ENCODE measurements at regions not wholly inside any gene's neighbourhood (a gene's known extent, or its start where the extent isn't known, plus 50 kb on each side); places are given as distances from the start of the nearest gene placed in this dataset.

- Histone ChIP-seq H3K36me3 (no peaks in the 10 kb centered on the region), H3K9me3 (no peaks in the 10 kb centered on the region), H3K27me3 (no peaks in the 10 kb centered on the region), H3K27ac (no peak overlapping the region), H3K4me1 (no peaks in the 10 kb centered on the region), H3K4me3 (replicated peaks in 1 of 3) (no peak overlapping the region)
- WGBS, 2 donors: 80 to 85% methylated on average over 5 of the region's 5 CpGs
- DNase-seq: peak; percentile 51 to 65
- intact Hi-C loops (cut with DNase I): no loop called here
- TF ChIP-seq CTCF (IDR thresholded peaks at IDR 0.05) (peak in 5 of 6 experiments; percentile 16 to 55 (median 41)), POLR2A (IDR thresholded peaks at IDR 0.05) (no peak)
Observed at GRCh38 chr15:69523010-69524001, 70.7 kb downstream of the RPLP1 start.

- no peak for DNase-seq
- TF ChIP-seq CTCF (IDR thresholded peaks at IDR 0.05) (no peak), POLR2A (IDR thresholded peaks at IDR 0.05) (no peak)
- no peaks in the 10 kb centered on the region for H3K4me1 ChIP-seq
- no peaks in the 10 kb centered on the region for H3K27me3 ChIP-seq
- 84 to 97% methylated on average over 4 to 6 of the region's 6 CpGs for WGBS, 2 donors
- no peaks in the 10 kb centered on the region for H3K9me3 ChIP-seq
- H3K27ac ChIP-seq: no peak overlapping the region
- intact Hi-C loops (cut with DNase I): no loop called here
- H3K36me3 ChIP-seq: no peaks in the 10 kb centered on the region
- H3K4me3 ChIP-seq (replicated peaks in 1 of 3): no peak overlapping the region
Observed at GRCh38 chr15:69524296-69524695, 71.7 kb downstream of the RPLP1 start.

GRCh38 chr15:69524814-69525213, 72.2 kb downstream of the RPLP1 start:
- Histone ChIP-seq H3K4me3 (replicated peaks in 1 of 3) (no peak overlapping the region), H3K27me3 (no peaks in the 10 kb centered on the region), H3K4me1 (no peaks in the 10 kb centered on the region), H3K36me3 (no peaks in the 10 kb centered on the region), H3K27ac (no peak overlapping the region), H3K9me3 (no peaks in the 10 kb centered on the region)
- no peak for DNase-seq
- TF ChIP-seq CTCF (IDR thresholded peaks at IDR 0.05) (no peak), POLR2A (IDR thresholded peaks at IDR 0.05) (no peak)
- intact Hi-C loops (cut with DNase I): no loop called here
- WGBS, 2 donors: 84 to 90% methylated on average over 7 of the region's 7 CpGs

GRCh38 chr15:69525543-69525942, 72.9 kb downstream of the RPLP1 start:
- intact Hi-C loops (cut with DNase I): no loop called here
- H3K4me1 ChIP-seq: no peaks in the 10 kb centered on the region
- no peak for DNase-seq
- H3K27me3 ChIP-seq: no peaks in the 10 kb centered on the region
- no peaks in the 10 kb centered on the region for H3K36me3 ChIP-seq
- 94 to 98% methylated on average over 6 of the region's 6 CpGs for WGBS, 2 donors
- no peaks in the 10 kb centered on the region for H3K9me3 ChIP-seq
- TF ChIP-seq CTCF (IDR thresholded peaks at IDR 0.05): no peak
- no peak for TF ChIP-seq POLR2A (IDR thresholded peaks at IDR 0.05)
- H3K27ac ChIP-seq: no peak overlapping the region
- no peak overlapping the region for H3K4me3 ChIP-seq (replicated peaks in 1 of 3)

Measured in thyroid gland (tissue), 4 donors.